ENCODE measurements at regions not wholly inside any gene's neighbourhood (a gene's known extent, or its start where the extent isn't known, plus 50 kb on each side); places are given as distances from the start of the nearest gene placed in this dataset.

GRCh38 chr12:124645530-124646244, 78.3 kb upstream of the NCOR2 start:
- intact Hi-C loops (cut with micrococcal nuclease; ENCODE audit: unreplicated experiment) (no loop called here), in situ Hi-C loops (cut with MboI) (no loop called here)
- Histone ChIP-seq H3K9ac (ENCODE audit: control insufficient read depth, insufficient read depth, low read length) (no peak overlapping the region), H3K36me3 (ENCODE audit: control insufficient read depth in 2 of 2, insufficient read depth in 2 of 2, low read length in 1 of 2) (no peaks in the 10 kb centered on the region), H3K4me1 (ENCODE audit: control insufficient read depth, insufficient read depth, low read length) (peaks cover 4% of the 10 kb centered on the region; the same call in 1 of the 2 replicates), H4K20me1 (ENCODE audit: control insufficient read depth, insufficient read depth) (no peaks in the 10 kb centered on the region), H3K9me3 (replicated peaks; ENCODE audit: control insufficient read depth, insufficient read depth, low read length) (peaks cover 7% of the 10 kb centered on the region; the same call in 2 of the 3 replicates), H2AFZ (ENCODE audit: control insufficient read depth, low read depth, low read length) (no peak overlapping the region), H3K27ac (ENCODE audit: control insufficient read depth, insufficient read depth) (no peak overlapping the region), H3K4me2 (ENCODE audit: control insufficient read depth, insufficient read depth) (no peak overlapping the region), H3K27me3 (replicated peaks in 1 of 2; ENCODE audit: control insufficient read depth in 2 of 2, insufficient read depth in 2 of 2, low read length in 1 of 2) (peaks cover 0 to 2% of the 10 kb centered on the region in 2 experiments; a peak in 2 of 4 replicates), H3K79me2 (ENCODE audit: control insufficient read depth, insufficient read depth, low read length) (no peaks in the 10 kb centered on the region), H3K4me3 (no peak overlapping the region)
- DNase-seq (ENCODE audit: low read depth, low spot score): no peak
- ChIA-PET POLR2A (no interaction called here), CTCF (no interaction called here), RAD21 (ENCODE audit: unreplicated experiment) (interaction anchor here (1.3 kb wide), 1 partner anchor 119 kb away, joined by 3 read pairs; no protein-coding TSS in a partner anchor), SMC1A (ENCODE audit: uncharacterized antibody, unreplicated experiment) (no interaction called here)
- ATAC-seq: 0 out of 3 replicates have a peak, but pooled peaks have one; percentile 28
- 45% methylated on average over 14 of the region's 18 CpGs for WGBS (ENCODE audit: insufficient coverage, insufficient replicate concordance, low lambda C conversion rate, missing lambda C conversion rate)
- BruUV-seq (replicated peaks): no TSS peak
- FAIRE-seq: no peak
- TF ChIP-seq ZBTB11 (CRISPR knock-in tag; IDR thresholded peaks at IDR 0.05): no peak
- no peak for TF ChIP-seq MLLT1 (IDR thresholded peaks at IDR 0.05)
- no peak for TF ChIP-seq NBN (IDR thresholded peaks at IDR 0.05)
- TF ChIP-seq SREBF1 (IDR thresholded peaks at IDR 0.05; ENCODE audit: low read length): no peak
- no peak for TF ChIP-seq TBL1XR1 (IDR thresholded peaks at IDR 0.05; ENCODE audit: low read depth, low read length)
- TF ChIP-seq JUND (IDR thresholded peaks at IDR 0.05; ENCODE audit: low read depth, low read length): no peak
- no peak for TF ChIP-seq USF2 (IDR thresholded peaks at IDR 0.05; ENCODE audit: borderline replicate concordance, low read depth, low read length)
- TF ChIP-seq BMI1 (IDR thresholded peaks at IDR 0.05; ENCODE audit: borderline replicate concordance): no peak
- no peak for TF ChIP-seq ATF3 (IDR thresholded peaks at IDR 0.05; ENCODE audit: borderline replicate concordance, extremely low read depth, low read depth, low read length)
- TF ChIP-seq RFX5 (IDR thresholded peaks at IDR 0.05; ENCODE audit: low read depth, low read length): no peak
- no peak for TF ChIP-seq HSF1 (IDR thresholded peaks at IDR 0.05; ENCODE audit: low read depth, low read length)
- no peak for TF ChIP-seq ATF2 (IDR thresholded peaks at IDR 0.05; ENCODE audit: low read length)
- TF ChIP-seq MXI1 (IDR thresholded peaks at IDR 0.05; ENCODE audit: low read depth, low read length): no peak
